ENCODE measurements at regions not wholly inside any gene's neighbourhood (a gene's known extent, or its start where the extent isn't known, plus 50 kb on each side); places are given as distances from the start of the nearest gene placed in this dataset.
"Not testable (repeated sequence)": the region's sequence is repeated elsewhere in the genome, so short reads cannot be mapped to it uniquely, and the experiment has no call there.

GRCh38 chr10:11403646-11404045, 207.8 kb downstream of the USP6NL start:
- not testable (repeated sequence) for DNase-seq

- peak; percentile 32 for DNase-seq
Observed at GRCh38 chr10:11403116-11403515, 208.3 kb downstream of the USP6NL start.

GRCh38 chr10:11402392-11402791, 209.1 kb downstream of the USP6NL start:
- DNase-seq: no peak

GRCh38 chr10:11401264-11402235, 209.9 kb downstream of the USP6NL start:
- DNase-seq: no peak

- no peak for DNase-seq
Observed at GRCh38 chr10:11397980-11398580, 213.4 kb downstream of the USP6NL start.

GRCh38 chr10:11397077-11397965, 214.1 kb downstream of the USP6NL start:
- no peak for DNase-seq

GRCh38 chr10:11396311-11396955, 215.0 kb downstream of the USP6NL start:
- DNase-seq: no peak

- DNase-seq: no peak
Observed at GRCh38 chr10:11395581-11396310, 215.7 kb downstream of the USP6NL start.

- no peak for DNase-seq
Observed at GRCh38 chr10:11395161-11395560, 216.3 kb downstream of the USP6NL start.

- DNase-seq: no peak
Observed at GRCh38 chr10:11393858-11394257, 217.6 kb downstream of the USP6NL start.

GRCh38 chr10:11392776-11393175, 218.7 kb downstream of the USP6NL start:
- no peak for DNase-seq

- no peak for DNase-seq
Observed at GRCh38 chr10:11388996-11389395, 222.5 kb downstream of the USP6NL start.

- no peak for DNase-seq
Observed at GRCh38 chr10:11387551-11388222, 223.8 kb downstream of the USP6NL start.

- no peak for DNase-seq
Observed at GRCh38 chr10:11387044-11387443, 224.4 kb downstream of the USP6NL start.

Data from GF-D8 (cell line).